GM04504 (cell line): ENCODE measurements at regions not wholly inside any gene's neighbourhood (a gene's known extent, or its start where the extent isn't known, plus 50 kb on each side); places are given as distances from the start of the nearest gene placed in this dataset.

Experiments
- DNase-seq: peaks from one replicate; pipeline ENCODE4 v3.0.0-alpha.2; 2012; ENCODE audit warnings: low read depth

GRCh38 chr2:193556766-193557470 is 1362.2 kb upstream of the TMEFF2 start:
- DNase-seq, result no peak

DNA sequence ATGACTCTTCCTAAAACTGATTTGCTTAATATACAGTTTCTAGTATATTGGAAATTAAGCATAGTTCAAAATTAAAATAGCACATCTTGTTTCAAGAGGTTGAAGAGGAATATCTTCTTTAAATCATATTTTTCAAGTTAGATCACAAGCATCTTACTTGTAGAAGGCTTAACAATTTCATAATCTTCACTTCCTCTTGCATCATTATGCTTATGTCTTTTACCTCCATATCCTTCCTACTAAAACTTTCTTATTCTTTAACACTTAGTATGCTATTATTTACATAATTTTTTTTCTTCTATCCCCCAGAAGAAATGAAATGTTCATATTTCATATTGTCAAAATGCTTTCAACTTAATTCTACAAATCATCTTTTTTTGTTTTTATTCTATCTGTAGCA is 1354.9 kb upstream of the TMEFF2 start:
- no peak for DNase-seq

GRCh38 chr2:193542762-193543161 is 1348.0 kb upstream of the TMEFF2 start:
- DNase-seq, result no peak

GRCh38 chr2:193539188-193539587 is 1344.5 kb upstream of the TMEFF2 start:
- no peak for DNase-seq

DNA sequence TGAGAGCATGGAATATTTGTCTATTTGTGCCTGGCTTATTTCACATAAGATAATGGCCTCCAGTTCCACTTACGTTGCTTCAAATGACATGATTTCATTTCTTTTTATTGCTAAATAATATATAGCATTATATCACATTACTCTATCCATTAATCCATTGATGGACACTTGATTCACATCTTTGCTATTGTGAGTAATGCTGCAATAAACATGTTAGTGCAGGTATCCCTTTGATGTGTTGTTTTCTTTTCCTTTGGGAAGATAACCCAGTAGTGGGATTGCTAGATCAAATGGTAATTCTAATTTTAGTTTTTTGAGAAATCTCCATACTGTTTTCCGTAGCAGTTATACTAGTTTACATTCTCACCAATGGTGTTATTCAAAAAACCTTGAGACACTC is 1343.3 kb upstream of the TMEFF2 start:
- no peak for DNase-seq

DNA sequence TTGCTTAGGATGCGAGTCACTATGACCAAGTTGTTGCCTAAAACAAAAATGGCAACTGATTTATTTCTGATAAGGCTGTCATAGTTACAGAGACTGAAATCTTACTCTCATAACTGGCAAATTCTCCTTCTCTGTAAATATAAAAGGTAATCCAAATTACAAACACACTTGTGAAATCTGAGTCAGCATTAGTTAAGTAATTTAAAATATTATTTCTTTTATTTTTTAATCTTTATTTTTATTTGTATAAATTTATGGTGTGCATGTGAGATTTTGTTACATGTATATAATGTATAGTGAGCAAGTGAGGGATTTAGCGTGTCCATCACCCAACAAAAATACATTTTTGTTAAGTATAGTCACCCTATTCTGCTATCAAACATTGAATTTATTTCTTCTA is 1342.8 kb upstream of the TMEFF2 start:
- no peak for DNase-seq

DNA sequence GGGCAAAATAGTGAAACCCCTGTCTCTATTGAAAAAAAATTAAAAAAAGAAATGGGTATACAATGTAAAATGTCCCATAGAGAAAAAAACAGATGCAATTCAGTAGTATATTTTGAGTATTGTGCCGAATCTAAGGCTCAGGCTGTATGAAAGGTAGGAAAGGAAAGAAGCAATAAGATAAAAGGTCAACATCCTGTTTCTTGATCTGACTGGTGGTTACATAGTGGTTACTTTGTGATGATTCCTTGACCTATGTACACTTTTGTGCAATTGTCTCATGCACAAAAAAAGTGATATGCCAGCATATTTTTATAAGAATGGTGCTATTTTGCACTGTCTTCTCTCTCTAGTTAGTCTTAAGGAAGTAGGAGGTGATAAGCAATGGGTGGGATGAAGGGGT is 1333.7 kb upstream of the TMEFF2 start:
- no peak for DNase-seq

GRCh38 chr2:193527146-193527545 is 1332.4 kb upstream of the TMEFF2 start:
- DNase-seq, result no peak

DNA sequence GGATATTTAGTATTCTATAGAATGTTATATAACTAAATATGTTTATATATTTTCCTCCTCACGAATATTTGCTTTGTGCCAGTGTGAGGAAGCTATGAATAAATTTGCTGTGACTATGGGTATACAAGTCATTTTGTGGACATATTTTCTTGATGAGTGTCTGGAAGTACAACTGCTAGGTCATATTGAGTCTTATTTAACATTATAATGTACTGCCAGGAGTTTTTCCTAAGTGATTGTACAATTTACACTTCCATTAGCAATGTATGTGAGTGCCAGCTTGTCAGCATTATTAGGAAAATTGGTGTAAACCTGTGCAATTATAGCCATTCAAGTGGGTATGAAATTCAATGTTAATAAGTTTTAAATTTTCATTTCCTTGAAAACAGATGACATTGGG is 1328.9 kb upstream of the TMEFF2 start:
- DNase-seq, result no peak

GRCh38 chr2:193521523-193521922 is 1326.8 kb upstream of the TMEFF2 start:
- no peak for DNase-seq

DNA sequence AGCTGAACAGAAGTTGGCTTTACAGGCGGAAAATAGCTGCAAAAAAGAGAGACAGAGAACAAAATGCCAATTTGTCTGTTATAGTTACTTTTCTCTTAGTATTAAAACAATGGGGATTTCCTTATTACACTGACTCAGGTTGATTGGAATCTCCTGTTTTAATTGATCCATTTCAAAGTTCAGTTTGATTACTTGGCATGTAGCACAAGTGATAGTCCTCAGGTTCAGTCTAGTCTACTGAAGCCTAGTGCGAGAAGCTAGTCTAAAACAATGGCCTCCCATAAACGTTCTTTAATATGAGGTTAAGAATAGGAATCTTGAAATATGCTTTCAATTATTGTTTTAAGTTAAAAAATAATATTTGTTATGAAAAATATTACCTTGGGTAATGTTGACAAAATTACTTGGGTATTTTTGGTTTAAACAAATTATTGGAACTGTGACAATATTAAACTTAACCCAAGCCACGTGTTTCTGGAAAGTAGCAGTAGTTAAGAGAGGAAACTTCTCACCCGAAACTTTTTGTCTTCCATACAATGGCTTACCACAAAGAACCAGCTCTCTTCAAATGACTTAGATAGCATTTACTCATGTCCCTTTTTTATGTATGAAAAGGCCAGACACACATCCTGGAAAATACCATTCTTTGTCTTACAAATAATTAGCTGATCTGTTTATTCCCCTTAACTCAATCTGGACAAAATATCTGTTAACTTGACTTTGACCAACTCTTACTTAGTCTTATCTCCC is 1326.2 kb upstream of the TMEFF2 start:
- no peak for DNase-seq

DNA sequence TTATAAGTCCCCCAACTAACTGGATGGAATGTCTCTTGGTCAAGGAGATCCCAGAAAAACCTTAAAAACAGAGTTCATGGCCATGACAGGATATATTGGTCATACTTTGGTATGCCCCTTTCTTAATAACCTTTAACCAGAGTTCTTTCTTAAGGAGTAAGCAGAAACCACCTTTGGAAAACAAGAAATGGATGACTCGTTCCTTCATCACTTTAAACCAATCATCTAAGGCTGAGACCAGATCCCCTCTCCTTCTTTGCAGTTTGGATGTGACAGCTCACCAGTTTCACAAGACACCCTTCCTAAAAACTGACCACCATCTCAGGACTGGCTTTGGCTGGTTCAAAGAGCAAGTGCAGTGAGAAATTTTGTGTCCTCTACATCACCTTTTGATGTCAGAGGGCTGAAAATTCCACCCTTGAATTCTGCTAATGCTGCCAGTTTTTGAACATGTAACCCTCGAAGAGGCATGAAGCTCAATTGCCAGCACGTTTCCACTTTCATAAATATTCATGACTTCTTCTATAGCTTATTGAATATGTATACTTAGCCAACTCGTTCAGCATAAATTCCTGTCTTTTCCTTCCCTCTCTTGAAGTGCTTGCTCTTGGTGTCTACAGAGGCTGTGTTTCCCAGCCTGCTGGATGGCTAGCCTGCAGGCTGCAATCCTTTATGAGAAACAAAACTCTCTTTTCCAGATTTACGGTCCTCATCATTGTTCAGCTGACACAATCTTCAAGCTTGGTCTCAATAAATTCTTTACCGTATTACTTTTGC is 1323.5 kb upstream of the TMEFF2 start:
- DNase-seq, result peak; percentile 23

GRCh38 chr2:193517615-193518014 is 1322.9 kb upstream of the TMEFF2 start:
- no peak for DNase-seq

DNA sequence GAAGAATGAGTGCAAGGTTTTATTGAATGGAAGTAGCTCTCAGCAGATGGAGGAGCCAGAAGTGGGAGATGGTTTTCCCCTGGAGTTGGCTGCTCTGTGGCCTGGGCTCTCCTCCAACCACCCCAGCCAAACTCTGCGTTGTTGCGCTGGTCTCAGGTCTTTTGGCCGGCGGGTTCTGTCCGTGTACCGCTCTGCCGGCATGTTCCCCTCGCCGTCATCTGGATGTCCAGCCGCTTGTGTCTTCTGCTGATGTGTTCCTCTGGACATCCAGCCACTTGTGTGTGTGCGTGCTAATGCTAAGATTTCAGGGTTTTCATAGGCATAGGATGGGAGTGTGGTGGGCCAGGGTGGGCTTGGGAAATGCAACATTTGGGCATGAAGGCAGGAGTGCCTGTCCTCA is 1311.3 kb upstream of the TMEFF2 start:
- no peak for DNase-seq

- DNase-seq, result no peak
These were observed 1310.9 kb upstream of the TMEFF2 start for GRCh38 chr2:193505620-193506019.

GRCh38 chr2:193502363-193503035 is 1307.8 kb upstream of the TMEFF2 start:
- no peak for DNase-seq

GRCh38 chr2:193496786-193497185 is 1302.1 kb upstream of the TMEFF2 start:
- DNase-seq, result no peak

GRCh38 chr2:193482557-193482956 is 1287.8 kb upstream of the TMEFF2 start:
- no peak for DNase-seq

- DNase-seq, result no peak
These were observed 1285.5 kb upstream of the TMEFF2 start for GRCh38 chr2:193480187-193480586.

DNA sequence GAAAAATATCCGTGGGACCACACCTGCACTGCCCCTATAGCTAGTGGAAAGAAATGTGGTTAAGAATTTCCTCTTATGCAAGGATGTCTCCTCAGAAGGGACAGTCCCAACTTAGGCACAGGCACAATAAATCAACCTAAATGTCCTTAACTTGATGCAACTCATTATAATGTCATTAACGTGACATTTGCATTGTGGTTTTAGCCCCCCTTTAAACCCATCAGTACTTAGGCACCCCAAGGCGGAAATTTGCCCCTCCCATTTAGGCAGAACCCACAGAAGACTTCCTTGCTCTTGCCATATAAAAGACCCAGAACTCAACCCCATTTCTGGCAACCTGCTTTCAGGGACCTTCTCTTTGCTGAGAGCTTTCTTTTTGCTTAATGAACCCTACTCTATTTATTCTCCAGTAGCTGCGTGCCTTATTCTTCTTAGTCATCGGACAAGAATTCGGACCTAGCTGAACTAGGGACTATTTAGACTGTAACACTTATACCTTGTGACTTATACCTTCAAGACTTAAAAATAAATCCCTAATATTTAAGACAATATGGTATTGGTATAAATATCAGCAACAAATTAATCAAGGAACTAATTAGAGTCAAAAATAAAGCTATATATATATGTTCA is 1281.6 kb upstream of the TMEFF2 start:
- DNase-seq, result no peak

GRCh38 chr2:193475038-193475437 is 1280.3 kb upstream of the TMEFF2 start:
- no peak for DNase-seq

DNA sequence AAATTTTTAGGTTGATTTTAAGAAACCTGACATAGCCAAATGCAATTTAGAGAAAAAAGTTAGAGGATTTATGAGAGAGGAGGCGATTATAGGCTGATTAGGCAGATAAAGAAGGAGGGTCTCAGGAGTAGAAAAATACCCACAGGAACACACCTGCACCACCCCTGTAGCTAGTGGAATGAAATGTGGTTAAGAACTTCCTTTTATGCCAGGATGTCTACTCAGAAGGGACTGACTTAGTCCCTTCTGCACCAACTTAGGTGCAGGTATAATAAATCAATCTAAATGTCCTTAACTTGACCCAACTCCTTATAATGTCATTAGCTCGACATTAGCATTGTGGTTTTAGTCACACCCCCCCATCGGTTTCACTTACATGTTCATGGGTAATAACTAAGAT is 1274.5 kb upstream of the TMEFF2 start:
- no peak for DNase-seq
